CD4-positive, alpha-beta T cell (primary cell): ENCODE measurements at regions not wholly inside any gene's neighbourhood (a gene's known extent, or its start where the extent isn't known, plus 50 kb on each side); places are given as distances from the start of the nearest gene placed in this dataset.

Experiments used
- ATAC-seq: fragments of 200-7000 bp; cut with Tn5 transposase; one replicate; pipeline ENCODE4 v1.10.0; 2022; ENCODE audit warnings: mild to moderate bottlenecking; ENCODE audit not compliant: poor library complexity
- CTCF ChIA-PET: fragments of 350-600 bp; sonication (Branson Sonifier 250); formaldehyde crosslinking; loops from one replicate; lab custom pipeline; 2021; ENCODE audit warnings: antibody characterized with exemption, inconsistent platforms; lab: Charles Lee
- POLR2A ChIA-PET: fragments of 350-600 bp; sonication (Branson Sonifier 250); formaldehyde crosslinking; loops from one replicate; lab custom pipeline; 2021; ENCODE audit warnings: antibody characterized with exemption, inconsistent platforms; lab: Charles Lee
- DNase-seq, 14 experiments: peaks; one replicate each; pipeline ENCODE4 v3.0.0-alpha.2; 2013 to 2020; ENCODE audit warnings: mixed read lengths in 2 of 14
- H3K27ac ChIP-seq, 2 donors: one replicate each; pipeline versions ENCODE4 v1.5.1 to v1.7.0; 2013; ENCODE audit warnings: low read length in 2 of 2, low read depth in 1 of 2, mild to moderate bottlenecking in 1 of 2
- H3K27me3 ChIP-seq, 2 experiments: 1 replicate in 1 of 2; 2 replicates in 1 of 2; pipeline versions ENCODE4 v1.6.1 to v1.7.0; 2013; ENCODE audit warnings: low read length in 2 of 2, control low read depth in 1 of 2, mild to moderate bottlenecking in 1 of 2, moderate library complexity in 1 of 2; ENCODE audit not compliant: insufficient read depth in 2 of 2, control insufficient read depth in 1 of 2
- H3K36me3 ChIP-seq: one replicate; pipeline ENCODE4 v1.6.1; 2013; ENCODE audit warnings: low read length, control low read depth; ENCODE audit not compliant: insufficient read depth
- H3K4me1 ChIP-seq: one replicate; pipeline ENCODE4 v1.6.1; 2013; ENCODE audit warnings: low read length, control low read depth; ENCODE audit not compliant: insufficient read depth
- H3K4me3 ChIP-seq: one replicate; pipeline ENCODE4 v1.5.1; 2013; ENCODE audit warnings: mild to moderate bottlenecking, low read length, moderate library complexity
- H3K9me3 ChIP-seq, 2 experiments: 1 replicate in 1 of 2; 2 replicates in 1 of 2; pipeline versions ENCODE4 v1.6.1 to v1.7.0; 2013; ENCODE audit warnings: low read length in 2 of 2, mild to moderate bottlenecking in 2 of 2, control low read depth in 1 of 2, moderate library complexity in 1 of 2; ENCODE audit not compliant: control insufficient read depth in 1 of 2, insufficient read depth in 1 of 2
- H3K27ac Mint-ChIP-seq: one replicate; pipeline ENCODE4 v1.8.0; 2020; ENCODE audit warnings: mixed read lengths
- H3K27me3 Mint-ChIP-seq: one replicate; pipeline ENCODE4 v1.8.0; 2021; ENCODE audit warnings: mixed read lengths
- H3K36me3 Mint-ChIP-seq: one replicate; pipeline ENCODE4 v1.8.0; 2021; ENCODE audit warnings: low read depth, mixed read lengths
- H3K4me1 Mint-ChIP-seq: one replicate; pipeline ENCODE4 v1.8.0; 2021; ENCODE audit warnings: low read depth, mixed read lengths
- H3K4me3 Mint-ChIP-seq: one replicate; pipeline ENCODE4 v1.8.0; 2020; ENCODE audit warnings: mild to moderate bottlenecking, mixed read lengths
- H3K9me3 Mint-ChIP-seq: one replicate; pipeline ENCODE4 v1.8.0; 2020; ENCODE audit warnings: mixed read lengths
- CTCF ChIP-seq: fragments of 200-600 bp; IDR thresholded peaks from one replicate; pipeline ENCODE4 v1.8.0; 2022; ENCODE audit warnings: antibody characterized with exemption, mild to moderate bottlenecking
- intact Hi-C, 2 experiments: fragments of 100-400 bp; cut with DNase I in 1 of 2; cut with micrococcal nuclease in 1 of 2; formaldehyde crosslinking; loops; one replicate each; pipeline versions ENCODE4 v1.15.1 to v1.9.0; 2023 to 2025; cut with DNase I, micrococcal nuclease

GRCh38 chr4:108325561-108325960, 156.8 kb upstream of the LEF1 start:
- ChIA-PET CTCF (no interaction called here), POLR2A (no interaction called here)
- Histone ChIP-seq H3K4me3 (no peak overlapping the region), H3K9me3 (no peaks in the 10 kb centered on the region), H3K4me1 (peaks cover 4% of the 10 kb centered on the region), H3K27me3 (no peaks in the 10 kb centered on the region), H3K27ac (no peak overlapping the region), H3K36me3 (no peaks in the 10 kb centered on the region)
- H3K27ac Mint-ChIP-seq = no peak overlapping the region
- no peaks in the 10 kb centered on the region for H3K27me3 Mint-ChIP-seq
- H3K4me3 Mint-ChIP-seq = no peak overlapping the region
- H3K4me1 Mint-ChIP-seq = peaks cover 36% of the 10 kb centered on the region
- no peak for TF ChIP-seq CTCF
- intact Hi-C loops = no loop called here
- no peaks in the 10 kb centered on the region for H3K9me3 Mint-ChIP-seq
- no peak for DNase-seq
- no peak for ATAC-seq
- H3K36me3 Mint-ChIP-seq = no peaks in the 10 kb centered on the region

GRCh38 chr4:108324450-108324849, 155.7 kb upstream of the LEF1 start:
- ChIA-PET POLR2A (no interaction called here), CTCF (no interaction called here)
- Histone ChIP-seq H3K27me3 (no peaks in the 10 kb centered on the region), H3K27ac (no peak overlapping the region), H3K4me3 (no peak overlapping the region), H3K9me3 (no peaks in the 10 kb centered on the region), H3K4me1 (peaks cover 4% of the 10 kb centered on the region), H3K36me3 (no peaks in the 10 kb centered on the region)
- intact Hi-C loops = no loop called here
- Mint-ChIP-seq H3K27me3 (no peaks in the 10 kb centered on the region), H3K9me3 (no peaks in the 10 kb centered on the region), H3K4me3 (no peak overlapping the region), H3K36me3 (no peaks in the 10 kb centered on the region), H3K27ac (no peak overlapping the region), H3K4me1 (peaks cover 27% of the 10 kb centered on the region)
- ATAC-seq (no peak), DNase-seq (no peak)
- TF ChIP-seq CTCF = no peak

- H3K4me1 Mint-ChIP-seq = peaks cover 8% of the 10 kb centered on the region
- H3K9me3 Mint-ChIP-seq = no peaks in the 10 kb centered on the region
- ATAC-seq (no peak), DNase-seq (no peak)
- Histone ChIP-seq H3K4me1 (peaks cover 2% of the 10 kb centered on the region), H3K9me3 (no peaks in the 10 kb centered on the region), H3K27me3 (no peaks in the 10 kb centered on the region), H3K36me3 (no peaks in the 10 kb centered on the region), H3K4me3 (no peak overlapping the region), H3K27ac (no peak overlapping the region)
- CTCF ChIA-PET = no interaction called here
- no peaks in the 10 kb centered on the region for H3K36me3 Mint-ChIP-seq
- intact Hi-C loops = no loop called here
- POLR2A ChIA-PET = no interaction called here
- no peak overlapping the region for H3K4me3 Mint-ChIP-seq
- TF ChIP-seq CTCF = no peak
- H3K27me3 Mint-ChIP-seq = no peaks in the 10 kb centered on the region
- H3K27ac Mint-ChIP-seq = no peak overlapping the region
These were observed 153.8 kb upstream of the LEF1 start for GRCh38 chr4:108322497-108322896.
